HT1080 (cell line): ENCODE measurements at regions not wholly inside any gene's neighbourhood (a gene's known extent, or its start where the extent isn't known, plus 50 kb on each side); places are given as distances from the start of the nearest gene placed in this dataset.
"Not testable (repeated sequence)": the region's sequence is repeated elsewhere in the genome, so short reads cannot be mapped to it uniquely, and the experiment has no call there.

Experiments used
- DNase-seq: peaks from one replicate; pipeline ENCODE4 v3.0.0-alpha.2; 2015; ENCODE audit warnings: low read depth

GRCh38 chr2:90047776-90048175, 1356.3 kb downstream of the RPIA start:
- not testable (repeated sequence) for DNase-seq

GRCh38 chr2:90052113-90052631, 1360.7 kb downstream of the RPIA start:
- not testable (repeated sequence) for DNase-seq

GRCh38 chr2:90069290-90069894, 1377.9 kb downstream of the RPIA start:
- peak; percentile 52 for DNase-seq

GRCh38 chr2:90076311-90076710, 1384.8 kb downstream of the RPIA start:
- no peak for DNase-seq

- DNase-seq = no peak
Observed at GRCh38 chr2:90077948-90078347, 1386.5 kb downstream of the RPIA start.

GRCh38 chr2:90079374-90079773, 1387.9 kb downstream of the RPIA start:
- DNase-seq = no peak

- DNase-seq = not testable (repeated sequence)
Observed at GRCh38 chr2:90087792-90088191, 1396.3 kb downstream of the RPIA start.

GRCh38 chr2:90093571-90094270, 1402.2 kb downstream of the RPIA start:
- not testable (repeated sequence) for DNase-seq

- DNase-seq = not testable (repeated sequence)
Observed at GRCh38 chr2:90097617-90098016, 1406.1 kb downstream of the RPIA start.

GRCh38 chr2:90105142-90105541, 1413.7 kb downstream of the RPIA start:
- DNase-seq = peak; percentile 60

GRCh38 chr2:90123409-90123808, 1431.9 kb downstream of the RPIA start:
- DNase-seq = peak; percentile 32

GRCh38 chr2:90139046-90139445, 1447.6 kb downstream of the RPIA start:
- DNase-seq = not testable (repeated sequence)

GRCh38 chr2:90141558-90141957, 1450.1 kb downstream of the RPIA start:
- DNase-seq = not testable (repeated sequence)

- DNase-seq = not testable (repeated sequence)
Observed at GRCh38 chr2:90151805-90152204, 1460.3 kb downstream of the RPIA start.

GRCh38 chr2:90170978-90171377, 1479.5 kb downstream of the RPIA start:
- peak; percentile 19 for DNase-seq

- not testable (repeated sequence) for DNase-seq
Observed at GRCh38 chr2:90173081-90173480, 1481.6 kb downstream of the RPIA start.

- not testable (repeated sequence) for DNase-seq
Observed at GRCh38 chr2:90179591-90179990, 1488.1 kb downstream of the RPIA start.

- peak; percentile 39 for DNase-seq
Observed at GRCh38 chr2:90207454-90208058, 1516.1 kb downstream of the RPIA start.

GRCh38 chr2:90209009-90209408, 1517.5 kb downstream of the RPIA start:
- DNase-seq = no peak

GRCh38 chr2:90209806-90210205, 1518.3 kb downstream of the RPIA start:
- DNase-seq = no peak

GRCh38 chr2:90215880-90216279, 1524.4 kb downstream of the RPIA start:
- peak; percentile 8 for DNase-seq

GRCh38 chr2:90216801-90217200, 1525.3 kb downstream of the RPIA start:
- not testable (repeated sequence) for DNase-seq
